GM23338 (cell line): ENCODE measurements at regions not wholly inside any gene's neighbourhood (a gene's known extent, or its start where the extent isn't known, plus 50 kb on each side); places are given as distances from the start of the nearest gene placed in this dataset.

Source experiments
- ATAC-seq: fragments of 200-7000 bp; cut with Tn5 transposase; 3 replicates; pipeline ENCODE4 v1.9.1; 2020
- DNase-seq: peaks from one replicate; pipeline ENCODE4 v3.0.0-alpha.2; 2015; ENCODE audit warnings: low spot score
- H2AFZ ChIP-seq: fragments of 200-600 bp; sonication (generic); 2 replicates; pipeline ENCODE4 v1.8.0; 2016; ENCODE audit warnings: antibody characterized with exemption, mild to moderate bottlenecking, moderate library complexity
- H3F3A ChIP-seq: fragments of 200-600 bp; sonication (generic); replicated peaks from 2 replicates; pipeline ENCODE4 v1.8.0; 2017; ENCODE audit warnings: antibody characterized with exemption, mixed run types, low read depth
- H3K27ac ChIP-seq: fragments of 200-600 bp; sonication (generic); 2 replicates; pipeline ENCODE4 v1.6.1; 2016; ENCODE audit warnings: low read depth
- H3K27me3 ChIP-seq: fragments of 200-600 bp; sonication (generic); 2 replicates; pipeline ENCODE4 v1.8.0; 2016; ENCODE audit warnings: mild to moderate bottlenecking, mixed run types, moderate library complexity; ENCODE audit not compliant: insufficient read depth
- H3K36me3 ChIP-seq: fragments of 200-600 bp; sonication (generic); 2 replicates; pipeline ENCODE4 v1.8.0; 2016; ENCODE audit warnings: mild to moderate bottlenecking; ENCODE audit not compliant: insufficient read depth
- H3K4me1 ChIP-seq: fragments of 200-600 bp; sonication (generic); 2 replicates; pipeline ENCODE4 v1.8.0; 2016; ENCODE audit warnings: mild to moderate bottlenecking, moderate library complexity; ENCODE audit not compliant: insufficient read depth
- H3K4me2 ChIP-seq: fragments of 200-600 bp; sonication (generic); 2 replicates; pipeline ENCODE4 v1.7.1; 2017; ENCODE audit warnings: mixed run types
- H3K4me3 ChIP-seq: fragments of 200-600 bp; sonication (generic); 2 replicates; pipeline ENCODE4 v1.6.1; 2016; ENCODE audit warnings: mixed run types
- H3K79me2 ChIP-seq: fragments of 200-600 bp; sonication (generic); replicated peaks from 2 replicates; pipeline ENCODE4 v1.8.0; 2017; ENCODE audit warnings: mild to moderate bottlenecking; ENCODE audit not compliant: insufficient read depth
- H3K9me2 ChIP-seq: fragments of 200-600 bp; sonication (generic); 2 replicates; pipeline ENCODE4 v1.8.0; 2017; ENCODE audit not compliant: insufficient read depth
- H4K20me1 ChIP-seq: fragments of 200-600 bp; sonication (generic); replicated peaks from 2 replicates; pipeline ENCODE4 v1.8.0; 2017; ENCODE audit warnings: mild to moderate bottlenecking; ENCODE audit not compliant: insufficient read depth
- H3K27ac Mint-ChIP-seq: 2 replicates; pipeline ENCODE4 v1.8.0; 2020; ENCODE audit warnings: inconsistent platforms, mild to moderate bottlenecking, moderate library complexity, mixed read lengths
- H3K27me3 Mint-ChIP-seq: 3 replicates; pipeline ENCODE4 v1.8.0; 2022; ENCODE audit warnings: low read depth, mild to moderate bottlenecking, moderate library complexity, mixed read lengths, inconsistent platforms; ENCODE audit not compliant: insufficient read depth, poor library complexity
- H3K36me3 Mint-ChIP-seq: 3 replicates; pipeline ENCODE4 v1.8.0; 2021; ENCODE audit warnings: low read depth, mild to moderate bottlenecking, inconsistent platforms, moderate library complexity, mixed read lengths
- H3K4me1 Mint-ChIP-seq: 3 replicates; pipeline ENCODE4 v1.8.0; 2020; ENCODE audit warnings: mild to moderate bottlenecking, inconsistent platforms, mixed read lengths
- H3K4me3 Mint-ChIP-seq: 3 replicates; pipeline ENCODE4 v1.8.0; 2021; ENCODE audit warnings: moderate library complexity, mild to moderate bottlenecking, inconsistent platforms, mixed read lengths
- H3K9me3 Mint-ChIP-seq: 3 replicates; pipeline ENCODE4 v1.8.0; 2020; ENCODE audit warnings: moderate library complexity, mild to moderate bottlenecking, inconsistent platforms, mixed read lengths
- EZH2 ChIP-seq: fragments of 200-600 bp; sonication (generic); IDR thresholded peaks from one replicate; pipeline ENCODE4 v1.8.0; 2017; ENCODE audit warnings: antibody characterized with exemption, mild to moderate bottlenecking, low read depth; ENCODE audit not compliant: unreplicated experiment
- EZH2phosphoT487 ChIP-seq: fragments of 200-600 bp; sonication (generic); IDR thresholded peaks from one replicate; pipeline ENCODE4 v1.8.1; 2018; ENCODE audit warnings: antibody characterized with exemption; ENCODE audit not compliant: unreplicated experiment
- JUNB ChIP-seq: IDR thresholded peaks from one replicate; pipeline ENCODE4 v1.6.1; 2016; ENCODE audit warnings: antibody characterized with exemption; ENCODE audit not compliant: unreplicated experiment
- REST ChIP-seq: IDR thresholded peaks from one replicate; pipeline ENCODE4 v1.6.1; 2018; ENCODE audit warnings: antibody characterized with exemption; ENCODE audit not compliant: unreplicated experiment
- STAT1 ChIP-seq: IDR thresholded peaks from one replicate; pipeline ENCODE4 v1.6.1; 2016; ENCODE audit warnings: antibody characterized with exemption; ENCODE audit not compliant: unreplicated experiment
- ZNF114 ChIP-seq: fragments of 250-450 bp; sonication (Bioruptor Pico); IDR thresholded peaks from 2 replicates; pipeline ENCODE4 v1.5.0; 2020; ENCODE audit warnings: mild to moderate bottlenecking, moderate library complexity
- ZNF462 ChIP-seq: fragments of 250-450 bp; sonication (Bioruptor Pico); IDR thresholded peaks from 2 replicates; pipeline ENCODE4 v1.5.0; 2020; ENCODE audit warnings: mild to moderate bottlenecking, moderate library complexity
- TF ChIP-seq, protein P1 (sequence below): IDR thresholded peaks from 2 replicates; pipeline ENCODE4 v1.6.1; 2016; ENCODE audit warnings: antibody characterized with exemption

DNA sequence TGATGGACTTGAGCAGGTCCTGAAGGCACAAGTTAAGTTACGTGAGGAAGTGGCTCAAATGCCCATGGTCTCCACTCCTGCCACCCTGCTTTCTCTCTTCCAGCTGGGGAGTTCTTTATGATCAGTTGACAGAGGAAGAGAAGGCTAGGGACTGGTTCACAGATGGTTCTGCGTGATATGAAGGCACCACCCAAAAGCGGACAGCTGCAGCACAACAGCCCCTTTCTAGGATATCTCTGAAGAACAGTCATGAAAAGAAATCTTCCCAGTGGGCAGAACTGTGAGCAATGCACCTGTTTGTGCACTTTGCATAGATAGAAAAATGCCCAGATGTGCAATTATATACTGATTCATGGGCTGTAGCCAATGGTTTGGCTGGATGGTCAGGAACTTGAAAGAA, 162.4 kb upstream of the FSCB start (continued):
- TF ChIP-seq EZH2 (no peak), REST (no peak), JUNB (no peak), ZNF114 (CRISPR knock-in tag) (no peak)

DNA sequence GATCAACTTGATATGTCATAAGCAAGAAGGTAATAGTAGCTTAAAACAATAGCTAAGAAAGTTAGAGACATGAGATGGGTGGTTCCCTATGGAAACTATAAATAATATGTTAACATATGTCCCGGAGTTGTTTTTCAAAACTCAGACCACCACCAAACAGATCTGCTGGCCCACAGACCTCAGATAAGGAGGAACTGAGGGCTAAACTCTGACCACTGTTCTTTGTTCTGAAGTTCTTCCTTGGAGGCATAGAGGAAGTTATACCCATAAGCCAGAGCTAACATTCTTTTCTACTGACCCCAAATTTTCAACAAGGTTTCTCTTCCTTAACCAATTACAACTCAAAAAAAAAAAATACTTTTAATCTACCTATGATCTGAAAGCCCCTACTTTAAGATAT, 156.1 kb upstream of the FSCB start:
- peaks cover 2% of the 10 kb centered on the region for H3K27me3 Mint-ChIP-seq
- no peaks in the 10 kb centered on the region for H3K36me3 Mint-ChIP-seq
- no peak for ATAC-seq
- no peak for DNase-seq
- Histone ChIP-seq H3F3A (no peaks in the 10 kb centered on the region), H3K4me1 (no peaks in the 10 kb centered on the region; the same call in 1 of the 2 replicates), H3K27me3 (no peaks in the 10 kb centered on the region), H3K4me3 (no peak overlapping the region), H4K20me1 (no peaks in the 10 kb centered on the region), H3K9me2 (no peaks in the 10 kb centered on the region), H2AFZ (no peak overlapping the region), H3K79me2 (no peaks in the 10 kb centered on the region), H3K36me3 (no peaks in the 10 kb centered on the region), H3K4me2 (no peak overlapping the region), H3K27ac (no peak overlapping the region)
- H3K27ac Mint-ChIP-seq: no peak overlapping the region
- H3K9me3 Mint-ChIP-seq: no peaks in the 10 kb centered on the region
- peaks cover 8% of the 10 kb centered on the region for H3K4me1 Mint-ChIP-seq
- H3K4me3 Mint-ChIP-seq: no peak overlapping the region
- no peak for TF ChIP-seq ZNF462
- TF ChIP-seq, protein P1, sequence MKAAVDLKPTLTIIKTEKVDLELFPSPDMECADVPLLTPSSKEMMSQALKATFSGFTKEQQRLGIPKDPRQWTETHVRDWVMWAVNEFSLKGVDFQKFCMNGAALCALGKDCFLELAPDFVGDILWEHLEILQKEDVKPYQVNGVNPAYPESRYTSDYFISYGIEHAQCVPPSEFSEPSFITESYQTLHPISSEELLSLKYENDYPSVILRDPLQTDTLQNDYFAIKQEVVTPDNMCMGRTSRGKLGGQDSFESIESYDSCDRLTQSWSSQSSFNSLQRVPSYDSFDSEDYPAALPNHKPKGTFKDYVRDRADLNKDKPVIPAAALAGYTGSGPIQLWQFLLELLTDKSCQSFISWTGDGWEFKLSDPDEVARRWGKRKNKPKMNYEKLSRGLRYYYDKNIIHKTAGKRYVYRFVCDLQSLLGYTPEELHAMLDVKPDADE: no peak
- TF ChIP-seq JUNB: no peak
- no peak for TF ChIP-seq EZH2phosphoT487
- no peak for TF ChIP-seq STAT1
